GM10266 (cell line): ENCODE measurements at regions not wholly inside any gene's neighbourhood (a gene's known extent, or its start where the extent isn't known, plus 50 kb on each side); places are given as distances from the start of the nearest gene placed in this dataset.
"Not testable (repeated sequence)": the region's sequence is repeated elsewhere in the genome, so short reads cannot be mapped to it uniquely, and the experiment has no call there.

ENCODE experiments used
- DNase-seq: peaks from one replicate; pipeline ENCODE4 v3.0.0; 2012; ENCODE audit errors: extremely low spot score
- TF ChIP-seq, protein P1 (sequence below): IDR thresholded peaks from 2 replicates; pipeline ENCODE4 v1.5.1; 2012; ENCODE audit warnings: mild to moderate bottlenecking, low read depth; ENCODE audit not compliant: control insufficient read depth, insufficient read depth; ENCODE audit errors: missing control alignments

- TF ChIP-seq, protein P1, sequence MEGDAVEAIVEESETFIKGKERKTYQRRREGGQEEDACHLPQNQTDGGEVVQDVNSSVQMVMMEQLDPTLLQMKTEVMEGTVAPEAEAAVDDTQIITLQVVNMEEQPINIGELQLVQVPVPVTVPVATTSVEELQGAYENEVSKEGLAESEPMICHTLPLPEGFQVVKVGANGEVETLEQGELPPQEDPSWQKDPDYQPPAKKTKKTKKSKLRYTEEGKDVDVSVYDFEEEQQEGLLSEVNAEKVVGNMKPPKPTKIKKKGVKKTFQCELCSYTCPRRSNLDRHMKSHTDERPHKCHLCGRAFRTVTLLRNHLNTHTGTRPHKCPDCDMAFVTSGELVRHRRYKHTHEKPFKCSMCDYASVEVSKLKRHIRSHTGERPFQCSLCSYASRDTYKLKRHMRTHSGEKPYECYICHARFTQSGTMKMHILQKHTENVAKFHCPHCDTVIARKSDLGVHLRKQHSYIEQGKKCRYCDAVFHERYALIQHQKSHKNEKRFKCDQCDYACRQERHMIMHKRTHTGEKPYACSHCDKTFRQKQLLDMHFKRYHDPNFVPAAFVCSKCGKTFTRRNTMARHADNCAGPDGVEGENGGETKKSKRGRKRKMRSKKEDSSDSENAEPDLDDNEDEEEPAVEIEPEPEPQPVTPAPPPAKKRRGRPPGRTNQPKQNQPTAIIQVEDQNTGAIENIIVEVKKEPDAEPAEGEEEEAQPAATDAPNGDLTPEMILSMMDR = no peak
- DNase-seq = no peak
Measured at GRCh38 chr5:27465140-27465539, 426.8 kb upstream of the CDH9 start.

GRCh38 chr5:27463446-27464149 lies 425.2 kb upstream of the CDH9 start:
- no peak for DNase-seq
- TF ChIP-seq, protein P1 = no peak

DNA sequence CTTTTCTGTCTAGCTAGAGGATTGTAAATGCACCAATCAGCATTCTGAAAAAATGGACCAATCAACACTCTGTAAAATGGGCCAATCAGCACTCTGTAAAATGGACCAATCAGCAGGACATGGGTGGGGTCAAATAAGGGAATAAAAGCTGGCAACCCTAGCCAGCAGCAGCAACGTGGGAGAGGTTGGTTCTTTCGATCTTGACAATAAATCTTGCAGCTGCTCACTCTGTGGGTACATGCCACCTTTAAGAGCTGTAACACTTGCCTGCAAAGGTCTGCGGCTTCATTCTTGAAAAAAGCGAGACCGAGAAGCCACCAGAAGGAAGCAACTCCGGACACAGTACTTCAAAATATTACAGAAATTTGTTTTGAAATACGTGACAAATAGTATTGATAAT lies 424.6 kb upstream of the CDH9 start:
- DNase-seq = no peak
- TF ChIP-seq, protein P1 = no peak

GRCh38 chr5:27458287-27458686 lies 419.9 kb upstream of the CDH9 start:
- DNase-seq = no peak
- TF ChIP-seq, protein P1 = no peak

- DNase-seq = no peak
- TF ChIP-seq, protein P1 = no peak
Measured at GRCh38 chr5:27451377-27451776, 413.0 kb upstream of the CDH9 start.

GRCh38 chr5:27450607-27451006 lies 412.2 kb upstream of the CDH9 start:
- TF ChIP-seq, protein P1 = no peak
- DNase-seq = no peak

GRCh38 chr5:27439383-27439782 lies 401.0 kb upstream of the CDH9 start:
- DNase-seq = not testable (repeated sequence)

DNA sequence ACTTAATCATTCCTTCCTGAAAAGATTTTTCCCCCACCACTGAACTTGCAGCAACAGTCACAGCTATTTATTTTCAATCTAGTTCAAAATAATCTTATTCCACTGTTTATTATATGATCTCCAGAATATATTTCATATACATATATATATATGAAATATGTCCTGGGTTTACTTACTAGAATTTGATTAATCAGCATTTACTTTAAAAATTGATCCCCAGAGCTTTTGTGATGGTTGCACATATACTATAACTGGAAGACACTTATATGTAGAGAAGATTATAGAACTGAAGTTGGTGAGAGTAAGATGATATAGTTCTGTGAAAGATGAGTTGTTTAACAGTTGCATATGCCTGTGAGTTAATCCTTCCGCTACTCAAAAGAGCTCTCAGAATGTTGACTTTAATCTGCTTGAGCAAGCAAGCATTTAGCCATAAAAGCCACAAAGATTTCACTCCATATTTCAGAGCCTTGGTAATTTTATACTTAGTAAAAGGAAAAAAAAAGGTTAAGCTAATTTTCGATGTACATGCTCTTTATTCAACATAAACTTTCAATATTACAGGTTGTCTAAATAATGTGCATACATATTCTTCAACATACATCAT lies 399.3 kb upstream of the CDH9 start:
- TF ChIP-seq, protein P1 = no peak

More for the DNA sequence above, 399.3 kb upstream of the CDH9 start:
- no peak for DNase-seq
